ENCODE measurements at regions not wholly inside any gene's neighbourhood (a gene's known extent, or its start where the extent isn't known, plus 50 kb on each side); places are given as distances from the start of the nearest gene placed in this dataset.

GRCh38 chr12:127205781-127206555 is 1061.0 kb upstream of the TMEM132C start:
- no peak for TF ChIP-seq CTCF (IDR thresholded peaks at IDR 0.05 in 4 of 5, conservative IDR thresholded peaks at IDR 0.05 in 1 of 5)
- TF ChIP-seq POLR2A (IDR thresholded peaks at IDR 0.05): no peak

All from gastrocnemius medialis (tissue), 4 donors.